GM12874 (cell line): ENCODE measurements at regions not wholly inside any gene's neighbourhood (a gene's known extent, or its start where the extent isn't known, plus 50 kb on each side); places are given as distances from the start of the nearest gene placed in this dataset.

Source experiments
- TF ChIP-seq, protein P1 (sequence below): IDR thresholded peaks from 2 replicates; pipeline ENCODE4 v1.5.1; 2011; ENCODE audit warnings: low read depth, mild to moderate bottlenecking, control low read depth, low read length, moderate library complexity; ENCODE audit not compliant: insufficient read depth

DNA sequence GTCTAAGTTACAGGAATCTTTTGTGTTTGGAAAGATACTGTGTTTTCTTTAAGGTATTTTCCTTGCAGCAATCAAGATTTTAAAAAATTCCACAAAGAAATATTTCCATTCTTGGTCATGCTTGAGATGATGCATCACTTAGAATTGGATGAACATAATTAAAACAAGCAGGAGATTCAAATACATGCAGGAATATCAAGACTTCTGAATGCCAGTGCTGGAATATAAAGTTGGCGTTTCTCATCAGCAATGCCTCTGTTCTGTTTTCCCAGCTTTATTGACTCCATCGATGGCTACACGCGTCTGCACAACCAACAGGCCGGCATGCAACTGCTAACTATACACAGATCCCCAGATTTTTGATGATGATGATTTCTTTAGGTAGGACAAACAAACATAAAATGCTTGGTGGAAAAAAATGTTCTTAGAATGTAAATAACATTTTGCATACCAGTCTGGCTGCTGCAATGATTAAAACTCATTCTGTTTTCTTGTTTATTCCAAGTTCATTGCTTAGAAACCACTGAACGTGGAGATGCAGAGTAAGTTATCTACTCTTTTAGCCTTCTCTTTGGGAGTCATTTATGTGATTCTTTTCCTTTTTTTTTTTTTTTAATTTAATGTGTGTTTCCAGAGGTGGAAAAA is 91.3 kb upstream of the FAM171A1 start:
- TF ChIP-seq, protein P1, sequence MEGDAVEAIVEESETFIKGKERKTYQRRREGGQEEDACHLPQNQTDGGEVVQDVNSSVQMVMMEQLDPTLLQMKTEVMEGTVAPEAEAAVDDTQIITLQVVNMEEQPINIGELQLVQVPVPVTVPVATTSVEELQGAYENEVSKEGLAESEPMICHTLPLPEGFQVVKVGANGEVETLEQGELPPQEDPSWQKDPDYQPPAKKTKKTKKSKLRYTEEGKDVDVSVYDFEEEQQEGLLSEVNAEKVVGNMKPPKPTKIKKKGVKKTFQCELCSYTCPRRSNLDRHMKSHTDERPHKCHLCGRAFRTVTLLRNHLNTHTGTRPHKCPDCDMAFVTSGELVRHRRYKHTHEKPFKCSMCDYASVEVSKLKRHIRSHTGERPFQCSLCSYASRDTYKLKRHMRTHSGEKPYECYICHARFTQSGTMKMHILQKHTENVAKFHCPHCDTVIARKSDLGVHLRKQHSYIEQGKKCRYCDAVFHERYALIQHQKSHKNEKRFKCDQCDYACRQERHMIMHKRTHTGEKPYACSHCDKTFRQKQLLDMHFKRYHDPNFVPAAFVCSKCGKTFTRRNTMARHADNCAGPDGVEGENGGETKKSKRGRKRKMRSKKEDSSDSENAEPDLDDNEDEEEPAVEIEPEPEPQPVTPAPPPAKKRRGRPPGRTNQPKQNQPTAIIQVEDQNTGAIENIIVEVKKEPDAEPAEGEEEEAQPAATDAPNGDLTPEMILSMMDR = no peak

GRCh38 chr10:15461353-15462108 is 90.4 kb upstream of the FAM171A1 start:
- TF ChIP-seq, protein P1 = no peak

DNA sequence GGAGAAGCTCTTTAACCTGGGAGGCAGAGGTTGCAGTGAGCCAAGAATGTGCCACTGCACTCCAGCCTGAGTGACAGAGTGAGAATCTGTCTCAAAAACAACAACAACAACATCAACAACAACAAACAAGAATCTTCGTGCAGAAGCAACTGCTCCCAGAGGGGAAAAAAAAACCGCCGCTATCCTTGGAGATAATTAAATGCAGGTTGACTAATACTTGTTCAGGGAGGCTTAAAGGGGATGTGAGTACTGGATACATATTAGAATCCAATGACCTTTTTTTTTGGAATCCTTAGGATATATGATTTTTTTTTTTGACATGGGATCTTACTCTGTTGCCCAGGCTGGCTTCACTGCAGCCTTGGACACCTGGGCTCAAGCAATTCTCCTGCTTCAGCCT is 89.6 kb upstream of the FAM171A1 start:
- TF ChIP-seq, protein P1 = no peak

- TF ChIP-seq, protein P1 = no peak
These were observed 88.1 kb upstream of the FAM171A1 start for GRCh38 chr10:15459218-15459617.

DNA sequence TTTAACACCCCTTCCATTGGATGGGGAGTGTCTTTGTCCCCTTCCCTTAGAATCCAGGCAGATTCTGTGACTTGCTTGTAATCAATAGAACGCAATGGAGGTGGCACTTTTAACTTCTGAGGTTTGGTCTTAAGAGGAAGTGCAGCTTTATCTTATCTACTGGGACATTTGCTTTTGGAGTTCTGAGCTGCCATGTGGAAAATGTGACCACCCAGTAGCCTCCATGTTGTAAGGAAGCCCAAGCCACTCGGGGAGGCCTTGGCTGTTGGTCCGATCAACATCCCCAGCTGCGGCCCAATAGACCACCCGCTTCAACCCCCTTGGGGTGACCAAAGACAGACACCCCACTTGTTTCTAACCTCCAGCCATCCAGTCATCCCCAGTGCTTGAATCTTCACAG is 86.3 kb upstream of the FAM171A1 start:
- TF ChIP-seq, protein P1 = no peak

DNA sequence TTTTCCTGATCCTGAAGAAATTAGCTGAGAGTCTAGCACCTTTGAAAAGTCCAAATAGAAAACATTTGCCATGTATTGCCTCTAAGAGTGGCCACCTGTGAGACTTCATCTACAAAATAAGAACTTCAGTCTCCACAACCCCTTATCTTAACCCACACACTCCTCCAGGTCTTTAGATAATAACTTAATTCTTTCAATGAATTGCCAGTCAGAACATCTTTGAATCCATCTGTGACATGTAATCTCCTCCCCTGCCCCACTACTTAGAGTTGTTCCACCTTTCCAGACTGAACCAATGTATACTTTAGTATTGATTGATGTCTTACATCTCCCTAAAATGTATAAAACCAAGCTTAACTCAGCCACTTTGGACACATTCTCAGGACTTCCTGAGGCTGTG is 84.4 kb upstream of the FAM171A1 start:
- TF ChIP-seq, protein P1 = no peak

GRCh38 chr10:15453926-15454325 is 82.8 kb upstream of the FAM171A1 start:
- TF ChIP-seq, protein P1 = no peak
